ENCODE measurements at regions not wholly inside any gene's neighbourhood (a gene's known extent, or its start where the extent isn't known, plus 50 kb on each side); places are given as distances from the start of the nearest gene placed in this dataset.

DNA sequence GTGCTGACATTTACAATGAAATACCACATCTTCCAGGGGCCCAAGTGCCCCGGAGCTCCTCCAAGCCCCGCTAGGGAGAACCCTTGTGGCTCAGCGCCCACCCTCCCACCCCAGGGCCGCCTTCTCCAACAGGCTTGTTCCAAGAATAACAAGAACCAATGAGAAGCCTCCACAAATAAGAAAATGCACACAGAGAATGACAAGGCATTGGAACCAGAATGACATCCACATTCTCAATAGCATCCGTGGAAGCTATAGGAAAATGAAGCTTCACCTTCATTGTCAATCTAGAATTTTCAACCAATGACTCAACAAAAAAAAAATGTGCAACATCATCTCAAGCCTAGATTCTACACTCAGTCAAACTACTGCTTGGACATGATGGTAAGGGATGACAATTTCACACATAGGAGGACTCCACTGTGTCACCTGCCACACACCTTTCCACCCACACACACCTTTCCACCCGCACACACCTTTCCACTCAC is 50.4 kb upstream of the PPP2R2D start:
- TF ChIP-seq, protein P1, sequence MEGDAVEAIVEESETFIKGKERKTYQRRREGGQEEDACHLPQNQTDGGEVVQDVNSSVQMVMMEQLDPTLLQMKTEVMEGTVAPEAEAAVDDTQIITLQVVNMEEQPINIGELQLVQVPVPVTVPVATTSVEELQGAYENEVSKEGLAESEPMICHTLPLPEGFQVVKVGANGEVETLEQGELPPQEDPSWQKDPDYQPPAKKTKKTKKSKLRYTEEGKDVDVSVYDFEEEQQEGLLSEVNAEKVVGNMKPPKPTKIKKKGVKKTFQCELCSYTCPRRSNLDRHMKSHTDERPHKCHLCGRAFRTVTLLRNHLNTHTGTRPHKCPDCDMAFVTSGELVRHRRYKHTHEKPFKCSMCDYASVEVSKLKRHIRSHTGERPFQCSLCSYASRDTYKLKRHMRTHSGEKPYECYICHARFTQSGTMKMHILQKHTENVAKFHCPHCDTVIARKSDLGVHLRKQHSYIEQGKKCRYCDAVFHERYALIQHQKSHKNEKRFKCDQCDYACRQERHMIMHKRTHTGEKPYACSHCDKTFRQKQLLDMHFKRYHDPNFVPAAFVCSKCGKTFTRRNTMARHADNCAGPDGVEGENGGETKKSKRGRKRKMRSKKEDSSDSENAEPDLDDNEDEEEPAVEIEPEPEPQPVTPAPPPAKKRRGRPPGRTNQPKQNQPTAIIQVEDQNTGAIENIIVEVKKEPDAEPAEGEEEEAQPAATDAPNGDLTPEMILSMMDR (IDR thresholded peaks at IDR 0.05): no peak
- TF ChIP-seq POLR2A (IDR thresholded peaks at IDR 0.05): no peak
- H3K9me3 ChIP-seq: no peaks in the 10 kb centered on the region

More for the DNA sequence above, 50.4 kb upstream of the PPP2R2D start:
- H3K27ac ChIP-seq: no peak overlapping the region
- H3K4me1 ChIP-seq: no peaks in the 10 kb centered on the region
- no peaks in the 10 kb centered on the region for H3K27me3 ChIP-seq
- H3K36me3 ChIP-seq: no peaks in the 10 kb centered on the region
- DNase-seq: no peak
- H3K4me3 ChIP-seq: no peak overlapping the region

All from Peyer's patch (tissue), 4 donors.